ENCODE measurements at regions not wholly inside any gene's neighbourhood (a gene's known extent, or its start where the extent isn't known, plus 50 kb on each side); places are given as distances from the start of the nearest gene placed in this dataset.

GRCh38 chr7:145276118-145276517 is 440.3 kb upstream of the TPK1 start:
- Histone ChIP-seq H3K4me2 (ENCODE audit: insufficient read depth, low read length) (no peak overlapping the region), H3K9me3 (ENCODE audit: low read depth, low read length) (no peaks in the 10 kb centered on the region), H3K27me3 (ENCODE audit: insufficient read depth, low read length) (no peaks in the 10 kb centered on the region), H4K20me1 (ENCODE audit: insufficient read depth, low read length) (no peaks in the 10 kb centered on the region), H3K4me3 (ENCODE audit: insufficient read depth, low read length) (no peak overlapping the region), H3K27ac (ENCODE audit: low read depth, low read length) (no peak overlapping the region), H3K36me3 (ENCODE audit: insufficient read depth, low read length) (no peaks in the 10 kb centered on the region), H3K4me1 (ENCODE audit: insufficient read depth, low read length) (no peaks in the 10 kb centered on the region), H3K79me2 (ENCODE audit: insufficient read depth, low read length) (no peaks in the 10 kb centered on the region), H2AFZ (ENCODE audit: low read length) (no peak overlapping the region)
- TF ChIP-seq CTCF (IDR thresholded peaks at IDR 0.05; ENCODE audit: extremely low read depth, low read depth, low read length), result no peak
- no peak for DNase-seq (ENCODE audit: insufficient read length, low spot score, missing footprints)

GRCh38 chr7:145269418-145270161 is 433.7 kb upstream of the TPK1 start:
- H4K20me1 ChIP-seq (ENCODE audit: insufficient read depth, low read length), result no peaks in the 10 kb centered on the region
- H3K9me3 ChIP-seq (ENCODE audit: low read depth, low read length), result peaks cover 2% of the 10 kb centered on the region
- no peaks in the 10 kb centered on the region for H3K36me3 ChIP-seq (ENCODE audit: insufficient read depth, low read length)
- H3K27ac ChIP-seq (ENCODE audit: low read depth, low read length), result no peak overlapping the region
- H3K79me2 ChIP-seq (ENCODE audit: insufficient read depth, low read length), result no peaks in the 10 kb centered on the region
- no peaks in the 10 kb centered on the region for H3K4me1 ChIP-seq (ENCODE audit: insufficient read depth, low read length)
- no peak overlapping the region for H3K4me3 ChIP-seq (ENCODE audit: insufficient read depth, low read length)
- H2AFZ ChIP-seq (ENCODE audit: low read length), result no peak overlapping the region
- no peak for TF ChIP-seq CTCF (IDR thresholded peaks at IDR 0.05; ENCODE audit: extremely low read depth, low read depth, low read length)
- no peak overlapping the region for H3K4me2 ChIP-seq (ENCODE audit: insufficient read depth, low read length)
- DNase-seq (ENCODE audit: insufficient read length, low spot score, missing footprints), result no peak
- no peaks in the 10 kb centered on the region for H3K27me3 ChIP-seq (ENCODE audit: insufficient read depth, low read length)

GRCh38 chr7:145265180-145265579 is 429.3 kb upstream of the TPK1 start:
- no peaks in the 10 kb centered on the region for H3K79me2 ChIP-seq (ENCODE audit: insufficient read depth, low read length)
- H3K27ac ChIP-seq (ENCODE audit: low read depth, low read length), result no peak overlapping the region
- no peak for DNase-seq (ENCODE audit: insufficient read length, low spot score, missing footprints)
- no peak overlapping the region for H3K4me2 ChIP-seq (ENCODE audit: insufficient read depth, low read length)
- no peaks in the 10 kb centered on the region for H4K20me1 ChIP-seq (ENCODE audit: insufficient read depth, low read length)
- TF ChIP-seq CTCF (IDR thresholded peaks at IDR 0.05; ENCODE audit: extremely low read depth, low read depth, low read length), result no peak
- no peak overlapping the region for H2AFZ ChIP-seq (ENCODE audit: low read length)
- H3K36me3 ChIP-seq (ENCODE audit: insufficient read depth, low read length), result no peaks in the 10 kb centered on the region
- no peak overlapping the region for H3K4me3 ChIP-seq (ENCODE audit: insufficient read depth, low read length)
- H3K9me3 ChIP-seq (ENCODE audit: low read depth, low read length), result peaks cover 2% of the 10 kb centered on the region
- H3K27me3 ChIP-seq (ENCODE audit: insufficient read depth, low read length), result no peaks in the 10 kb centered on the region
- H3K4me1 ChIP-seq (ENCODE audit: insufficient read depth, low read length), result no peaks in the 10 kb centered on the region

- no peaks in the 10 kb centered on the region for H3K4me1 ChIP-seq (ENCODE audit: insufficient read depth, low read length)
- H3K27ac ChIP-seq (ENCODE audit: low read depth, low read length), result no peak overlapping the region
- no peak overlapping the region for H2AFZ ChIP-seq (ENCODE audit: low read length)
- TF ChIP-seq CTCF (IDR thresholded peaks at IDR 0.05; ENCODE audit: extremely low read depth, low read depth, low read length), result no peak
- no peak overlapping the region for H3K4me2 ChIP-seq (ENCODE audit: insufficient read depth, low read length)
- H3K9me3 ChIP-seq (ENCODE audit: low read depth, low read length), result peaks cover 3% of the 10 kb centered on the region
- H3K36me3 ChIP-seq (ENCODE audit: insufficient read depth, low read length), result no peaks in the 10 kb centered on the region
- no peaks in the 10 kb centered on the region for H4K20me1 ChIP-seq (ENCODE audit: insufficient read depth, low read length)
- H3K4me3 ChIP-seq (ENCODE audit: insufficient read depth, low read length), result no peak overlapping the region
- DNase-seq (ENCODE audit: insufficient read length, low spot score, missing footprints), result no peak
- no peaks in the 10 kb centered on the region for H3K79me2 ChIP-seq (ENCODE audit: insufficient read depth, low read length)
- no peaks in the 10 kb centered on the region for H3K27me3 ChIP-seq (ENCODE audit: insufficient read depth, low read length)
Measured at GRCh38 chr7:145263886-145264285, 428.0 kb upstream of the TPK1 start.

All from osteoblast (primary cell).